Gastroesophageal sphincter (tissue), 3 donors: ENCODE measurements at regions not wholly inside any gene's neighbourhood (a gene's known extent, or its start where the extent isn't known, plus 50 kb on each side); places are given as distances from the start of the nearest gene placed in this dataset.

Experiments
- EP300 ChIP-seq: sonication (generic); formaldehyde crosslinking; IDR thresholded peaks from one replicate; pipeline ENCODE4 v1.6.1; 2017; ENCODE audit warnings: antibody characterized with exemption, mild to moderate bottlenecking
- POLR2A ChIP-seq, 2 donors: fragments of 450-650 bp; IDR thresholded peaks; one replicate each; pipeline ENCODE4 v1.6.1; 2017; ENCODE audit warnings: antibody characterized with exemption in 2 of 2, mild to moderate bottlenecking in 2 of 2, moderate library complexity in 1 of 2
- POLR2AphosphoS5 ChIP-seq: sonication (generic); formaldehyde crosslinking; IDR thresholded peaks from one replicate; pipeline ENCODE4 v1.6.1; 2017; ENCODE audit warnings: antibody characterized with exemption
- TF ChIP-seq, protein P1 (sequence below), 4 experiments: fragments of 200-600 bp in 2 of 4; fragments of 450-650 bp in 2 of 4; sonication (generic) in 1 of 4; IDR thresholded peaks; one replicate each; pipeline ENCODE4 v1.5.1; 2017 to 2019; ENCODE audit warnings: antibody characterized with exemption in 4 of 4, mild to moderate bottlenecking in 2 of 4, moderate library complexity in 2 of 4

DNA sequence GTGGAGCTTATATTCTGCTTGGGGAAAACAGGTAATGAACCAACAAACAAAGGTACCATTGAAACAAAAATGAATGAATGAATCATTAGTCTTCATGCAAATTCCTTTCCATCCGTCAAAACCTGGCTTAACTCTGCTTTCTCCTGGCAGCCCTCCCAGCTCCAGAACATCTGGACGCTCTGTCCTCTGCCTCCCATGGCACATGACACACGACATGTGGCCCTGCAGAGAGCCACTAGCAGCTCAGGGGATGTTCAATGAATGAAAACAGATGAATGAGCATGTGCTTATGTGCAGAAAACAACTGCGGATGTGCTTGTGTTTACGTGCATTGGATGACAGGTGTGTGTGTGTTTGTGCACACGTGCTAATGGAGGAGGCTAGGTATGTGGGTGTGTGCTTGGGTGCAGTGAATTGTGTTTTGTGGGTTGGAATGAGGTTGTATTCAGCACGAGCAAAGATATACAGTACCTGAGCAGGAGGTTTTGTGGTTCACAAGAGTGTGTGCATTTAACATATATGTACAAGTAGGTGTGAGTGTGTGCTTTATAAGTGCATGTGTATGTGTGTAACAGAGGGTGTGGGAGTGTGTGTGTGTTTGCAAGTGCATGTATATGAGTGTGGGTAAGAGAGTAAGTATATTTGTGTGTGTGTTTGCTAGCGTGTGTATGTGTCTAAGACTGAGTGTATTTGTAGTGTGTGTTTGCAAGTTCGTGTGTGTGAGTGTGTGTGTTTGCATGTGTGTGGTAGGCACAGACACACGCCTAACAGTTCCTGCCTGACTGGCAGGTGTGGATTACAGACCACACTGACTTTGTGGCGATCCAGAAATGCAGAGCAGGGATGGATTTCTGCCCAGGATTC, 374.1 kb upstream of the SULF2 start:
- TF ChIP-seq, protein P1, sequence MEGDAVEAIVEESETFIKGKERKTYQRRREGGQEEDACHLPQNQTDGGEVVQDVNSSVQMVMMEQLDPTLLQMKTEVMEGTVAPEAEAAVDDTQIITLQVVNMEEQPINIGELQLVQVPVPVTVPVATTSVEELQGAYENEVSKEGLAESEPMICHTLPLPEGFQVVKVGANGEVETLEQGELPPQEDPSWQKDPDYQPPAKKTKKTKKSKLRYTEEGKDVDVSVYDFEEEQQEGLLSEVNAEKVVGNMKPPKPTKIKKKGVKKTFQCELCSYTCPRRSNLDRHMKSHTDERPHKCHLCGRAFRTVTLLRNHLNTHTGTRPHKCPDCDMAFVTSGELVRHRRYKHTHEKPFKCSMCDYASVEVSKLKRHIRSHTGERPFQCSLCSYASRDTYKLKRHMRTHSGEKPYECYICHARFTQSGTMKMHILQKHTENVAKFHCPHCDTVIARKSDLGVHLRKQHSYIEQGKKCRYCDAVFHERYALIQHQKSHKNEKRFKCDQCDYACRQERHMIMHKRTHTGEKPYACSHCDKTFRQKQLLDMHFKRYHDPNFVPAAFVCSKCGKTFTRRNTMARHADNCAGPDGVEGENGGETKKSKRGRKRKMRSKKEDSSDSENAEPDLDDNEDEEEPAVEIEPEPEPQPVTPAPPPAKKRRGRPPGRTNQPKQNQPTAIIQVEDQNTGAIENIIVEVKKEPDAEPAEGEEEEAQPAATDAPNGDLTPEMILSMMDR (IDR thresholded peaks at IDR 0.05) = no peak
- TF ChIP-seq POLR2A (IDR thresholded peaks at IDR 0.05) (no peak), EP300 (no peak), POLR2AphosphoS5 (no peak)
